ENCODE measurements at regions not wholly inside any gene's neighbourhood (a gene's known extent, or its start where the extent isn't known, plus 50 kb on each side); places are given as distances from the start of the nearest gene placed in this dataset.
A peak's percentile ranks its signal among the peaks of the same experiment; 100 is the strongest.
"Not testable (repeated sequence)": the region's sequence is repeated elsewhere in the genome, so short reads cannot be mapped to it uniquely, and the experiment has no call there.

- no peak for DNase-seq
Observed at GRCh38 chr3:20700714-20701113, 514.7 kb upstream of the SGO1 start.

GRCh38 chr3:20698896-20699295 is 512.9 kb upstream of the SGO1 start:
- no peak for DNase-seq

GRCh38 chr3:20696388-20697150 is 510.6 kb upstream of the SGO1 start:
- DNase-seq = no peak

GRCh38 chr3:20692675-20693074 is 506.7 kb upstream of the SGO1 start:
- DNase-seq = no peak

- no peak for DNase-seq
Observed at GRCh38 chr3:20683910-20684309, 497.9 kb upstream of the SGO1 start.

- DNase-seq = no peak
Observed at GRCh38 chr3:20682573-20682972, 496.6 kb upstream of the SGO1 start.

GRCh38 chr3:20680990-20681628 is 495.1 kb upstream of the SGO1 start:
- no peak for DNase-seq

GRCh38 chr3:20673866-20674265 is 487.9 kb upstream of the SGO1 start:
- no peak for DNase-seq

- DNase-seq = no peak
Observed at GRCh38 chr3:20669675-20670074, 483.7 kb upstream of the SGO1 start.

GRCh38 chr3:20669184-20669583 is 483.2 kb upstream of the SGO1 start:
- DNase-seq = no peak

- no peak for DNase-seq
Observed at GRCh38 chr3:20668411-20668810, 482.4 kb upstream of the SGO1 start.

- DNase-seq = no peak
Observed at GRCh38 chr3:20666091-20666490, 480.1 kb upstream of the SGO1 start.

GRCh38 chr3:20658491-20658890 is 472.5 kb upstream of the SGO1 start:
- DNase-seq = no peak

GRCh38 chr3:20657560-20657959 is 471.6 kb upstream of the SGO1 start:
- no peak for DNase-seq

- DNase-seq = no peak
Observed at GRCh38 chr3:20652231-20652986, 466.4 kb upstream of the SGO1 start.

GRCh38 chr3:20648921-20649381 is 462.9 kb upstream of the SGO1 start:
- no peak for DNase-seq

GRCh38 chr3:20648294-20648693 is 462.3 kb upstream of the SGO1 start:
- DNase-seq = peak; percentile 76

GRCh38 chr3:20646425-20646824 is 460.4 kb upstream of the SGO1 start:
- DNase-seq = no peak

- DNase-seq = no peak
Observed at GRCh38 chr3:20645340-20645739, 459.3 kb upstream of the SGO1 start.

- DNase-seq = no peak
Observed at GRCh38 chr3:20637729-20638128, 451.7 kb upstream of the SGO1 start.

- DNase-seq = peak; percentile 29
Observed at GRCh38 chr3:20622304-20622703, 436.3 kb upstream of the SGO1 start.

- not testable (repeated sequence) for DNase-seq
Observed at GRCh38 chr3:20618621-20619020, 432.6 kb upstream of the SGO1 start.

GRCh38 chr3:20618181-20618580 is 432.2 kb upstream of the SGO1 start:
- not testable (repeated sequence) for DNase-seq

- DNase-seq = not testable (repeated sequence)
Observed at GRCh38 chr3:20615982-20616381, 430.0 kb upstream of the SGO1 start.
